Vagina (tissue), 2 donors: ENCODE measurements at regions not wholly inside any gene's neighbourhood (a gene's known extent, or its start where the extent isn't known, plus 50 kb on each side); places are given as distances from the start of the nearest gene placed in this dataset.

ENCODE experiments used
- POLR2A ChIP-seq, 2 donors: fragments of 450-650 bp; IDR thresholded peaks; one replicate each; pipeline ENCODE4 v1.6.1; 2017; ENCODE audit warnings: antibody characterized with exemption in 2 of 2, mild to moderate bottlenecking in 2 of 2, moderate library complexity in 2 of 2
- POLR2AphosphoS5 ChIP-seq, 2 donors: sonication (generic); formaldehyde crosslinking; IDR thresholded peaks; one replicate each; pipeline ENCODE4 v1.9.0; 2017; ENCODE audit warnings: antibody characterized with exemption in 2 of 2, mild to moderate bottlenecking in 2 of 2, low read depth in 1 of 2; ENCODE audit not compliant: insufficient read depth in 1 of 2
- TF ChIP-seq, protein P1 (sequence below), 3 experiments: fragments of 450-650 bp in 2 of 3; fragments of 200-600 bp in 1 of 3; sonication (generic) in 1 of 3; IDR thresholded peaks; one replicate each; pipeline ENCODE4 v1.5.1; 2017 to 2019; ENCODE audit warnings: antibody characterized with exemption in 3 of 3, mild to moderate bottlenecking in 2 of 3, moderate library complexity in 2 of 3

DNA sequence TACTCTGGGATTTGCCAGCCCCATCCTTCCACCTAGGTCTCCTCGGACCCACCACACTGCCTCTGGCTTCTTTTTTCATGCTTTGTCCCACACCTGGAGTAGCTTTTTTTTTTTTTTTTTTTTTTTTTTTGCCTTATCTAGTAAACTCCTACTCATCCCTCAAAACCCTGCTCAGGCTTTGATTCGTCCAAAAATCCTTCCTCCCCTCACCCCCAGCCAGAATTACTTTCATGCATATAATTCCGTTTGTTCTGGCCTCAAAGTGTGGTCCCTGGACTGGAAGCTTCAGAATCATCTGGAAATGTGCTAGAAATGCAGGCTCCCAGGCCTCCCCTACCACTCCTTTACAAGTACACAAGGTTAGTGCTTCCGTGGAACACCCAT lies 320.1 kb downstream of the PTTG2 start:
- TF ChIP-seq, protein P1, sequence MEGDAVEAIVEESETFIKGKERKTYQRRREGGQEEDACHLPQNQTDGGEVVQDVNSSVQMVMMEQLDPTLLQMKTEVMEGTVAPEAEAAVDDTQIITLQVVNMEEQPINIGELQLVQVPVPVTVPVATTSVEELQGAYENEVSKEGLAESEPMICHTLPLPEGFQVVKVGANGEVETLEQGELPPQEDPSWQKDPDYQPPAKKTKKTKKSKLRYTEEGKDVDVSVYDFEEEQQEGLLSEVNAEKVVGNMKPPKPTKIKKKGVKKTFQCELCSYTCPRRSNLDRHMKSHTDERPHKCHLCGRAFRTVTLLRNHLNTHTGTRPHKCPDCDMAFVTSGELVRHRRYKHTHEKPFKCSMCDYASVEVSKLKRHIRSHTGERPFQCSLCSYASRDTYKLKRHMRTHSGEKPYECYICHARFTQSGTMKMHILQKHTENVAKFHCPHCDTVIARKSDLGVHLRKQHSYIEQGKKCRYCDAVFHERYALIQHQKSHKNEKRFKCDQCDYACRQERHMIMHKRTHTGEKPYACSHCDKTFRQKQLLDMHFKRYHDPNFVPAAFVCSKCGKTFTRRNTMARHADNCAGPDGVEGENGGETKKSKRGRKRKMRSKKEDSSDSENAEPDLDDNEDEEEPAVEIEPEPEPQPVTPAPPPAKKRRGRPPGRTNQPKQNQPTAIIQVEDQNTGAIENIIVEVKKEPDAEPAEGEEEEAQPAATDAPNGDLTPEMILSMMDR (IDR thresholded peaks at IDR 0.05): no peak
- TF ChIP-seq POLR2AphosphoS5 (IDR thresholded peaks at IDR 0.05; ENCODE audit: insufficient read depth in 1 of 2, low read depth in 1 of 2) (no peak), POLR2A (IDR thresholded peaks at IDR 0.05) (no peak)
